HG03378 (cell line): ENCODE measurements at regions not wholly inside any gene's neighbourhood (a gene's known extent, or its start where the extent isn't known, plus 50 kb on each side); places are given as distances from the start of the nearest gene placed in this dataset.
A peak's percentile ranks its signal among the peaks of the same experiment; 100 is the strongest.

ENCODE experiments used
- ATAC-seq: cut with Tn5 transposase; IDR thresholded peaks from one replicate; pipeline ENCODE4 v1.9.1; 2021; ENCODE audit warnings: mild to moderate bottlenecking, moderate library complexity; ENCODE audit not compliant: unreplicated experiment

DNA sequence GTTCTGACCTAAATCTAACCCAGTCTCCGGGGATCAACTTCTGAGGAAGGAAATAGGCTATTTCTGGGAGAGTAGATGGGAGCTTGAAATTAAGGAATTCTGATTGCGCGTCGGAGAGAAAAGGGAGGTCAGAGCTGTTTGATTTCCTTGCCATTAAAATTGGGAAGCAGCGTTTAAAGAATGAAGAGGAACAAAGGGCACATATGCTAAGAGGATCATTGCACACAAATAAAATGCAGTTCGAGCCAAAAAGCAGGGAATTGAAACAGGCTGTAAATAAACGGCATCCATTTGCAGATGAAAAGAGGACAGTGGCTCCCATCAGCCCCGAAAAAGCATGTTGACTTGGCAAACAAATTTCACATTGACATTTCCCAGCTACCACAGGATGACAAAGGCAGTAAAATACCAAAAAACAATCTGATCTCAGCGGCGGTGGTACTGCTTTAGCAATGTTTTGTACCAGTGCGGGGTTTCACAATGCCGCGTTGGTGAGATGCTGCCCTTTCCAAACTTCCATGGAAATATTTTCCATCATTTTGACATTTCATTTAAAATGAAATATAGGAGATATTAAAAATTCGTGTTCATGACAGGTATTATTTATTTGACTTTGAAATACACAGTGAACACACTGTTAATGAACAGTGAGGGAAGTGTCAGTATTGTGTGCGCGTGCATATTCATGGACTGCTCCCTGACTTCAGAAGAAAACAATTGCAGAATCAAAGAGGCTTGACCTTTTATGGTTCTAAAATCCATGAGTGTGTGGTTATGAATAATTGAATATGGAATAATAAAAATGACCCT lies 108.8 kb downstream of the SQOR start:
- ATAC-seq, result no peak

DNA sequence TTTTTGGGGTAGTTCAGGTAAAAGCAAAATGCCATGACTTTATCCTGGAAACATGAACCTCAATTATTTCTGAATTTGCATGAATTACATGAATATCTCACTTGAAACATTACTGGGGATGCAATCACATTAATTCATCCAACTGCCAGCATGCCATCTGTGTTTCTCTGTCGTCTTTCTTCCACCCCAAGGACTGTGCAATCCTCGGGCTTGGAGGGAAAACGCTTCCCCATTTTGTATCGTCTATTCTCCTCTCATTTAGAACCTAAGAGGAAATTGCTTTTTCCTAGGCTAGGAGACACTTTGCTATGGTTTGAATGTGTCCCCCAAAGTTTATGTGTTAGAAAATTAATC lies 109.4 kb downstream of the SQOR start:
- ATAC-seq, result no peak

DNA sequence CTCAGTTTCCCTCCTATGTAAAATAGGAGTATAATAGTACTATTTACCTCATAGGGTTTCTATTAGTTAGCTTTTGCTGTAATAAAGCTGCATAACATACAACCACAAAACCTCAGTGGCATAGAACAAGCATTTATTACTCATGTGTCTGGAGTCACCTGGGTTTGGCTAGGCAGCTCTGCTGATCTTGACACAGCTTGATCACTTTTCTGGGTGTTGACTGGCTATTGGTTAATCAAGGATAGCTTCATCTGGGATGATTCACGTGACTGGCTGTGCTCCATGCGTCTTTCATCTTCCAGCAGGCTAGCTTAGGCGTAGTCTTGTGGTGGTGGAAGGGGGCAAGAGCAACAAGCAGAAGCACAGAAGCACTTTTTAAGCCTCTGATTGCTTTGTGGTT lies 112.6 kb downstream of the SQOR start:
- no peak for ATAC-seq

- no peak for ATAC-seq
Measured at GRCh38 chr15:45751629-45752028, 116.8 kb downstream of the SQOR start.

GRCh38 chr15:45759936-45760335 lies 125.1 kb downstream of the SQOR start:
- ATAC-seq, result no peak

- ATAC-seq, result no peak
Measured at GRCh38 chr15:45762726-45763125, 127.9 kb downstream of the SQOR start.

DNA sequence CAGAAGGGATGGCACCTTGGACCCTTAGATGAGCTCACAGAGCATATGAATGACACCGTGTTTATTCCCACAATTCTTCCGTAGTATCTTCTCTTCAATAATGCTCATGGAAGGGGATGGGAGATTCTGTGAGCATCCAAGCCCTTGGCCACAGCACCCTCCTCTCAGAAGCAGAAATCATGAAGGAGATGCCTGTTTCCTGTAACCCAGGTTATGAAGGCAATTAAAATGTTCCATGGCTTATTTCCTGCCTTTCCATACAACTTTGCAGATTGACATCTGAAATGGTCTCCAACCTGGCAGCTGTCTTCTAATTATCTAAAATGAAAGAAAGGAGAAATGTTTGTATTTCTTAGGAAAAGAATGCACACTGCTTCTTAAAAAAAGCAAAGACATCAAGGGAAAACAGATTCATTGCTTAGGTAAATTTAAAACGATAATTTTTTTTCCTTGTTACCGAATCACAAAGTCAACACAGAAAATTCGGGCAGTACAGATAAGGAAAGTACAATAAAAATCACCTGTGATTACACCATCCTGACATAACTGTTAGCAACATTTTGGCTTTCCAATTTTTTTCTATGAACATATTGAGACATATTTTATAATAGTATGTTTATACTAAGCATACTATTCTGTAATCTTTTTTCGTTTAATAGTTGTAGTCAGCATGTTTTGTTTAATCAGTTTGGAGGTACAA lies 128.5 kb downstream of the SQOR start:
- ATAC-seq, result no peak

DNA sequence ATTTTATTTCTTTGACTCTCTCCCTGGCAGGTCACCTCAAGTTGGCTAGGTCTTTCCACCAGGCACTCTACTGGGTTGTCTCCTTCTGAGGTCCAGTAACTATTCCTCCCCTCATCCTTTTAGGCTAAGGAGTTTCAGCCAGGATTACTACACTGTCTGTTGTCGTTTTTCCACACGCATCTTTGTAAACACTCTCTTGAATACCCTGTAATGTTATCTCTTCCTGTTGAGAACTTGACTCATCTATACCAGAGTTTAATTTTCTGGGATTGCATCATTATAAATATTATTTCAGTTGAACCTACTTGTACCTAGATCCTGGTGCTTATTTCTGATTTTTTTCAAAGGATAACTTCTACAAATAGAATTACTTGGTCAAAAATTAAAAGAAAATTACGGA lies 138.3 kb downstream of the SQOR start:
- ATAC-seq, result no peak

GRCh38 chr15:45776772-45777171 lies 141.9 kb downstream of the SQOR start:
- ATAC-seq, result no peak

- ATAC-seq, result no peak
Measured at GRCh38 chr15:45777781-45778180, 143.0 kb downstream of the SQOR start.

GRCh38 chr15:45780352-45780751 lies 145.5 kb downstream of the SQOR start:
- no peak for ATAC-seq

DNA sequence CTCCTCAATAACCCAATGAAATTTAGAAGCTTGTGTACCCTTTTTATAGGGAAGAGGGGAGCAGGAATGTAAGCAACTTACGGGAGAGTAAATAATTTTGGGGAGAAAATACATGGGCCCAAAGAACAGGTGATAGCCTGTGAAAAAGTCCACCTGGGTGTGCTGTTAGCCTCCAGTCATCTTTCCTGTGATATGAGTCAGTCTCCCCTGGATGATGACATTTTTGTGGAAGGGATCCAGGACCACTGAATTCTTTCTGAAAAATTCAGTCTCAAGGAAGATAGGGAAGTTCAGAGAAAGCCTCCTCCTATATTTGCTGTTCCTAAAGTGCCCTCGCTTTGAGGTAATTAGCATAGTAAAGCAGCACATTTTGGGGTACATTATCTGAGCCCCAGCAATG lies 149.8 kb downstream of the SQOR start:
- ATAC-seq, result no peak

GRCh38 chr15:45785897-45786296 lies 151.1 kb downstream of the SQOR start:
- ATAC-seq, result no peak

GRCh38 chr15:45790325-45790943 lies 155.6 kb downstream of the SQOR start:
- ATAC-seq, result peak; percentile 56

GRCh38 chr15:45794304-45794703 lies 159.5 kb downstream of the SQOR start:
- no peak for ATAC-seq

DNA sequence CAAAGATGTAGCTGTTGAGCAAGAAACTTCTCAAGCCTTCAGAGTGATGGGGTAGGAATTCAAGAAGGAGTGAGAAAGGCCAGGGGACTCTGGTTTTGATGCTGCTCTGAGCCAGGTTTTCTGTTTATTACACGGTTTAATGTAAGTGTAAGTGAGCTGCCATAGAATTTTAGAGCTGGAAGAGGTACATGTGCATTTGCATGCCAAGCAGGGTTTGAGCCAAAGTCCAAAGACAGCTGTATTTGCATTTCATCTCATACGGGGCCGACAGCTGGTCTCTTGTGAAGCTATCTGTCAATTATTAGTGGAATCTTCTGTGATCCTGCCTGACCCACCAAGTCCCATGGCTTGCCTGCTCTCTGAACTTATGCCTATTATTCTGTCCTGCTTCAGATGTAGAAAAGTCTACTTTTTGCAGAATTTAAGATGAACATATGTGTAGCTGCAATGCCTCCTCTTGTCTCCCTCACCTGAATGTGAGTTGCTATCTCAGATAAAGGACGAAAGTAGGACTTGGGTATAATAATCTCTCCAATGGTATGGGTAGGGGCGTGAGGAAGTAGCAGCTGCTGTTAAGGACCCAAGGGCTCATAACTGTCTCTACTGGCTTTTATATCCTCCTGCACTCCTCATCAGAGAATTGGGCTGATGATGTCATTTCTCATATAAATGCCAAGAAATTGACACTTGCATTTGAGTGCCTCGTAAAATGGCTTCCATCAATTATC lies 160.0 kb downstream of the SQOR start:
- peak; percentile 41 for ATAC-seq

- ATAC-seq, result no peak
Measured at GRCh38 chr15:45795440-45796069, 160.7 kb downstream of the SQOR start.

DNA sequence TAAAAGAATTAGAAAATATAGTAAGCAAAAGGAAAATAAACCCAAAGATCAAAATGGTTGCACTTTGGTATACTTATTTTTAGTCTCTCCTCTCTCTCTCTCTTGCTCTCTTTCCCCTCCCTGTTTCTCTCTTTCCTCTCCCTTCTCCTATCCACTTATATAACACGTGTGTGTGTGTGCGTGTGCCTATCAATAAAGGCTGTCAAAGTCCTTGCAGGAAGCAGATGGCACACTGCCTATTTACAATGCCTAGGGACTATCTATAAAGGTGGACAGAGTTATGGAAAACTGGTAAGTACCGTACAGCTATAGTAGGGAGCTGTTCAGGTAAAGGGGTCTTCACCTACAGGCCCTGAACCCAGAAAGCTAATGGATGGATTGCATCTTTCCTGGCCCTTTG lies 161.6 kb downstream of the SQOR start:
- ATAC-seq, result no peak

DNA sequence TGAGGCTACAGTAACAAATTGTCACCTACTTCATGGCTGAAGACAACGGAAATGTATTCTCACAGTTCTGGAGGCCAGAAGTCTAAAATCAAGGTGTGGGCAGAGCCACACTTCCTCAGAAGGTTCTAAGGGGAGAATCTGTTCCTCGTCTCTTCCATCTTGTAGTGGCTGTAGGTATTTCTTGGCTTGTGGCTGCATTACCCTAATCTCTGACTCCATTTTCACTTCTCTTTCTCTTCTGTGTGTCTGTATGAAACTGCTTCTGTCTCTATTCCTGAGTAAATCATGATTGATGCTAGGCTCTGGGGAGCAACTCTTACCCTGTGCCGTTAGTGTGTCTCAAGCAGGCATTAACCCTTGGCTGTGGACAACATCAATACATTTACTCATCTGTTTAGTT lies 164.7 kb downstream of the SQOR start:
- no peak for ATAC-seq

DNA sequence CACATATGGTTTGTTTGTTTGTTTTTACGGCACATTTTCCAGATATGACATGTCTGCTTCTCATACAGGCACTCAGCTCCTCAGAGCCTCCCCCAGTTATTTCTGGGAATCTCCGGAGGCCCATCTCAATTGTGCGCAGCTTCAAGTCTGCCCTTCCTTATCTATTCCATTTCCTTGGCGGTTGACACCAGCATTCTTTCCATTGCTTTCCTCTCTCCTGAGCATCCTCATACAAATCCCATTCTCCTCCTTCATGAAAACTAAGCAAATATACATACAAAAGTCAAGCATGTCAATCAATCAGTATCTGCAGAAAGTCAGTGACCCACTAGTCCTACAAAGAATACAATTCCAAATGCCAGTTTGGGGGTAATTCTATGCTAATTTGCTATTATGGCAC lies 166.7 kb downstream of the SQOR start:
- ATAC-seq, result no peak

DNA sequence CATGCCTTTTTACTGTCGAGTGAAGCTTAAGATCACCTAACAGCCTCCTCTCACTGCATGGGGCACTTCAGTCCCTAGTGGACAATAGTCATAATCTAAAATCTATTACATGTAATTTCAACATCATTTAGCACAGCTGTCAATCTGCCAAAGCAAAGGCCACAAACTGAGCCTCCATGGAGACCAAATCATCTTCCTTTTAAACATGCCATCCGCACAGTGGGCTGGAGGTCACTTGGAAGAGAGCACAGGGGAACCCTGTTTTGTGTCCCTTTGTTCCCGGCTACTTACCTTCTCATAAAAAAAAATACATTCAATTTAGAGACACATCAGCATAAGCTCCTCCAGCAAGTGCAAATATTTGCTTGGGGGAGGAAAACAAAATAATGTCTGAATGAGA lies 167.3 kb downstream of the SQOR start:
- ATAC-seq, result no peak
